SK-N-SH treated with all-trans-retinoic acid at 6 μM for 48 hours (cell line): ENCODE measurements at regions not wholly inside any gene's neighbourhood (a gene's known extent, or its start where the extent isn't known, plus 50 kb on each side); places are given as distances from the start of the nearest gene placed in this dataset.

Experiments
- ATAC-seq: fragments of 200-7000 bp; cut with Tn5 transposase; 3 replicates; pipeline ENCODE4 v1.9.1; 2020; ENCODE audit warnings: mild to moderate bottlenecking, moderate library complexity
- ARNTL ChIP-seq: fragments of 450-650 bp; formaldehyde crosslinking; IDR thresholded peaks from 2 replicates; pipeline ENCODE4 v1.5.0; 2020; ENCODE audit warnings: low read depth, mild to moderate bottlenecking, moderate library complexity, borderline replicate concordance
- BACH2 ChIP-seq: fragments of 250-450 bp; sonication (Bioruptor Pico); IDR thresholded peaks from 2 replicates; pipeline ENCODE4 v1.9.0; 2021; ENCODE audit warnings: mild to moderate bottlenecking, borderline replicate concordance
- CREB5 ChIP-seq: fragments of 250-450 bp; sonication (Bioruptor Pico); IDR thresholded peaks from 2 replicates; pipeline ENCODE4 v1.5.1; 2020; ENCODE audit warnings: low read depth, mild to moderate bottlenecking, moderate library complexity
- CSDC2 ChIP-seq: fragments of 250-450 bp; sonication (Bioruptor Pico); IDR thresholded peaks from 2 replicates; pipeline ENCODE4 v1.5.0; 2020; ENCODE audit warnings: mild to moderate bottlenecking, moderate library complexity
- CSRNP3 ChIP-seq: fragments of 250-450 bp; sonication (Bioruptor Pico); IDR thresholded peaks from 2 replicates; pipeline ENCODE4 v1.5.1; 2021; ENCODE audit warnings: mild to moderate bottlenecking, moderate library complexity
- ESRRG ChIP-seq: fragments of 250-450 bp; sonication (Bioruptor Pico); IDR thresholded peaks from 2 replicates; pipeline ENCODE4 v1.6.1; 2021; ENCODE audit warnings: mild to moderate bottlenecking
- GLIS3 ChIP-seq: fragments of 250-450 bp; sonication (Bioruptor Pico); IDR thresholded peaks from 2 replicates; pipeline ENCODE4 v1.5.0; 2020; ENCODE audit warnings: mild to moderate bottlenecking, moderate library complexity
- ISL1 ChIP-seq: fragments of 250-450 bp; sonication (Bioruptor Pico); IDR thresholded peaks from 2 replicates; pipeline ENCODE4 v2.1.2; 2022; ENCODE audit warnings: mild to moderate bottlenecking, moderate library complexity
- OSR1 ChIP-seq: fragments of 250-450 bp; sonication (Bioruptor Pico); IDR thresholded peaks from 2 replicates; pipeline ENCODE4 v1.8.0; 2022; ENCODE audit warnings: moderate library complexity, mild to moderate bottlenecking, inconsistent platforms
- PPARA ChIP-seq: fragments of 250-450 bp; sonication (Bioruptor Pico); IDR thresholded peaks from 2 replicates; pipeline ENCODE4 v1.5.0; 2020; ENCODE audit warnings: mild to moderate bottlenecking, borderline replicate concordance
- RARB ChIP-seq: fragments of 250-450 bp; sonication (Bioruptor Pico); IDR thresholded peaks from 2 replicates; pipeline ENCODE4 v1.8.0; 2021; ENCODE audit warnings: mild to moderate bottlenecking, moderate library complexity
- SNAI2 ChIP-seq: fragments of 250-450 bp; sonication (Bioruptor Pico); IDR thresholded peaks from 2 replicates; pipeline ENCODE4 v1.5.0; 2020; ENCODE audit warnings: mild to moderate bottlenecking, moderate library complexity
- TCF4 ChIP-seq: fragments of 250-450 bp; sonication (Bioruptor Pico); IDR thresholded peaks from 2 replicates; pipeline ENCODE4 v1.8.0; 2021; ENCODE audit warnings: mild to moderate bottlenecking, moderate library complexity, borderline replicate concordance
- TOX ChIP-seq: fragments of 250-450 bp; sonication (Bioruptor Pico); IDR thresholded peaks from 2 replicates; pipeline ENCODE4 v1.8.0; 2021; ENCODE audit warnings: mild to moderate bottlenecking, moderate library complexity, borderline replicate concordance
- TSHZ2 ChIP-seq: fragments of 250-450 bp; sonication (Bioruptor Pico); IDR thresholded peaks from 2 replicates; pipeline ENCODE4 v1.5.0; 2020; ENCODE audit warnings: mild to moderate bottlenecking, moderate library complexity
- ZC3H10 ChIP-seq: fragments of 250-450 bp; sonication (Bioruptor Pico); IDR thresholded peaks from 2 replicates; pipeline ENCODE4 v1.5.1; 2021; ENCODE audit warnings: mild to moderate bottlenecking, moderate library complexity
- ZFP3 ChIP-seq: fragments of 250-450 bp; sonication (Bioruptor Pico); IDR thresholded peaks from 2 replicates; pipeline ENCODE4 v1.5.0; 2020; ENCODE audit warnings: mild to moderate bottlenecking, moderate library complexity
- ZFP30 ChIP-seq: fragments of 450-650 bp; formaldehyde crosslinking; IDR thresholded peaks from 2 replicates; pipeline ENCODE4 v1.5.0; 2022; ENCODE audit warnings: mild to moderate bottlenecking, moderate library complexity
- ZNF565 ChIP-seq: fragments of 450-650 bp; formaldehyde crosslinking; conservative IDR thresholded peaks from 2 replicates; pipeline ENCODE4 v1.5.0; 2020; ENCODE audit warnings: low read depth, mild to moderate bottlenecking, moderate library complexity
- ZNF70 ChIP-seq: fragments of 450-650 bp; formaldehyde crosslinking; IDR thresholded peaks from 2 replicates; pipeline ENCODE4 v1.5.0; 2020; ENCODE audit warnings: mild to moderate bottlenecking, moderate library complexity
- ZNF8 ChIP-seq: fragments of 450-650 bp; formaldehyde crosslinking; IDR thresholded peaks from 2 replicates; pipeline ENCODE4 v1.5.0; 2020; ENCODE audit warnings: mild to moderate bottlenecking, moderate library complexity
- TF ChIP-seq, protein P1 (sequence below): fragments of 250-450 bp; sonication (Bioruptor Pico); IDR thresholded peaks from 2 replicates; pipeline ENCODE4 v1.8.0; 2021; ENCODE audit warnings: low read depth, mild to moderate bottlenecking, moderate library complexity, borderline replicate concordance
- TF ChIP-seq, protein P2 (sequence below): fragments of 250-450 bp; sonication (Bioruptor Pico); IDR thresholded peaks from 2 replicates; pipeline ENCODE4 v1.8.0; 2020; ENCODE audit warnings: mild to moderate bottlenecking, moderate library complexity, borderline replicate concordance

DNA sequence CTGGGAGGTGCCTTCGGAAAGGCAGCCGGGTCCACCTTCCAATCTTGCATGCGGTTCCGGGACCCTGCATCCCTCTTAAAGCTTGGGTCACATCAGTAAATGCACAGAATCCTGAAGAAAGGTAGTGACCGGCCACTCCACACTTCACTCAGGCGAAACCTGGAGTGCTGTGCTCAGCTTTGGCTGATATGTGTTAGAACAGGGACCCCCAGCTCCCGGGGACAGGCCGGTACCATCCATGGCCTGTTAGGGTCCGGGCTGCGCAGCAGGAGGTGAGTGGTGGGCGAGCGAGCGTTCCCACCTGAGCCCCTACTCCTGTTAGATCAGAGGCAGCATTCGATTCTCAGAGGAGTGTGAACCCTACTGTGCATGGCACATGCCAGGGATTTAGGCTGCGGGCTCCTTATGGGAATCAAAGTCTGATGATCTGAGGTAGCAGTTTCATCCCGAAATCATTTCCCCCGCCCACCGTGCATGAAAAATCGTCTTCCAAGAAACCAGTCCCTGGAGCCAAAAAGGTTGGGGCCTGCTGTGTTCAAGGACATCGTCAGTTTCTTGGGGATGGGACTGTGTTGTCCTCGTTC lies 143.0 kb downstream of the ERMARD start:
- ATAC-seq: no peak
- TF ChIP-seq GLIS3 (no peak), ISL1 (CRISPR knock-in tag) (no peak), OSR1 (CRISPR knock-in tag) (no peak), ZC3H10 (CRISPR knock-in tag) (no peak), TSHZ2 (CRISPR knock-in tag) (no peak), CSDC2 (no peak), CSRNP3 (CRISPR knock-in tag) (no peak), SNAI2 (no peak), TOX (CRISPR knock-in tag) (no peak), RARB (CRISPR knock-in tag) (no peak), BACH2 (no peak), CREB5 (CRISPR knock-in tag) (no peak), ZNF8 (no peak), ZFP30 (CRISPR knock-in tag) (no peak), ZFP3 (CRISPR knock-in tag) (no peak), ESRRG (CRISPR knock-in tag) (no peak), ZNF565 (CRISPR knock-in tag) (no peak)
- TF ChIP-seq, protein P1, sequence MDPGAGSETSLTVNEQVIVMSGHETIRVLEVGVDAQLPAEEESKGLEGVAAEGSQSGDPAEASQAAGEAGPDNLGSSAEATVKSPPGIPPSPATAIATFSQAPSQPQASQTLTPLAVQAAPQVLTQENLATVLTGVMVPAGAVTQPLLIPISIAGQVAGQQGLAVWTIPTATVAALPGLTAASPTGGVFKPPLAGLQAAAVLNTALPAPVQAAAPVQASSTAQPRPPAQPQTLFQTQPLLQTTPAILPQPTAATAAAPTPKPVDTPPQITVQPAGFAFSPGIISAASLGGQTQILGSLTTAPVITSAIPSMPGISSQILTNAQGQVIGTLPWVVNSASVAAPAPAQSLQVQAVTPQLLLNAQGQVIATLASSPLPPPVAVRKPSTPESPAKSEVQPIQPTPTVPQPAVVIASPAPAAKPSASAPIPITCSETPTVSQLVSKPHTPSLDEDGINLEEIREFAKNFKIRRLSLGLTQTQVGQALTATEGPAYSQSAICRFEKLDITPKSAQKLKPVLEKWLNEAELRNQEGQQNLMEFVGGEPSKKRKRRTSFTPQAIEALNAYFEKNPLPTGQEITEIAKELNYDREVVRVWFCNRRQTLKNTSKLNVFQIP (CRISPR knock-in tag): no peak

DNA sequence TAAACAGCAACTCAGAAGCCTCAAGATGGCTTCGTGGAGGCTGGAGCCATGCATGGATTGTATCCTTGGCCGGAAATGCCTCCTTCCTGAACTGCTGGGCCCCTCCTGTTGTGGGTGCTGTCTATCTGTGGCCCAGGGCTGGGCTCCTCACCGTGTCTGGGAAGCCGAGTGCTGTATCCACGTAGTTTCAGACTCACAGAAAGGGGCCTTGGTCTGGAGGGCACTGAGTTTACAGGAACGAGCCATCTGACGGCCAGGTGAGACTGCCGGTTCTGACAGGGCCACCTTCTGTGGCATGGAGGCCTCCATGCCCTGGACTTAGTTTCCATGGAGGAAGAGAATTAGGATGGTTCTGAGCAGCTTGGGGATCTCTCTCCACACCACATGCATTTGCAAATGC lies 142.2 kb downstream of the ERMARD start:
- TF ChIP-seq GLIS3 (no peak), RARB (CRISPR knock-in tag) (no peak), OSR1 (CRISPR knock-in tag) (no peak), TCF4 (no peak), BACH2 (no peak), TSHZ2 (CRISPR knock-in tag) (no peak), ZFP3 (CRISPR knock-in tag) (no peak), PPARA (CRISPR knock-in tag) (no peak), ZNF70 (CRISPR knock-in tag) (no peak), ARNTL (no peak), CSDC2 (no peak), SNAI2 (no peak), ZFP30 (CRISPR knock-in tag) (no peak), CSRNP3 (CRISPR knock-in tag) (no peak), ESRRG (CRISPR knock-in tag) (no peak), ISL1 (CRISPR knock-in tag) (no peak)
- TF ChIP-seq, protein P2, sequence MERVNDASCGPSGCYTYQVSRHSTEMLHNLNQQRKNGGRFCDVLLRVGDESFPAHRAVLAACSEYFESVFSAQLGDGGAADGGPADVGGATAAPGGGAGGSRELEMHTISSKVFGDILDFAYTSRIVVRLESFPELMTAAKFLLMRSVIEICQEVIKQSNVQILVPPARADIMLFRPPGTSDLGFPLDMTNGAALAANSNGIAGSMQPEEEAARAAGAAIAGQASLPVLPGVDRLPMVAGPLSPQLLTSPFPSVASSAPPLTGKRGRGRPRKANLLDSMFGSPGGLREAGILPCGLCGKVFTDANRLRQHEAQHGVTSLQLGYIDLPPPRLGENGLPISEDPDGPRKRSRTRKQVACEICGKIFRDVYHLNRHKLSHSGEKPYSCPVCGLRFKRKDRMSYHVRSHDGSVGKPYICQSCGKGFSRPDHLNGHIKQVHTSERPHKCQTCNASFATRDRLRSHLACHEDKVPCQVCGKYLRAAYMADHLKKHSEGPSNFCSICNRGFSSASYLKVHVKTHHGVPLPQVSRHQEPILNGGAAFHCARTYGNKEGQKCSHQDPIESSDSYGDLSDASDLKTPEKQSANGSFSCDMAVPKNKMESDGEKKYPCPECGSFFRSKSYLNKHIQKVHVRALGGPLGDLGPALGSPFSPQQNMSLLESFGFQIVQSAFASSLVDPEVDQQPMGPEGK: no peak
- TF ChIP-seq, protein P1 (CRISPR knock-in tag): no peak
- ATAC-seq: no peak
